AG04449 (cell line): ENCODE measurements at regions not wholly inside any gene's neighbourhood (a gene's known extent, or its start where the extent isn't known, plus 50 kb on each side); places are given as distances from the start of the nearest gene placed in this dataset.

Source experiments
- CTCF ChIA-PET: fragments of 350-600 bp; formaldehyde crosslinking; extraction: SDS; loops from one replicate; lab custom pipeline; 2021; ENCODE audit warnings: antibody characterized with exemption; lab: Yijun Ruan, JAX
- POLR2A ChIA-PET: fragments of 400-600, 350-600 bp; formaldehyde crosslinking; extraction: SDS; loops from one replicate; lab custom pipeline; 2020; ENCODE audit warnings: antibody characterized with exemption, inconsistent platforms; lab: Yijun Ruan, JAX
- DNase-seq: peaks from one replicate; pipeline ENCODE4 v3.0.0-alpha.2; 2010; ENCODE audit warnings: low read depth, low spot score
- H3K4me3 ChIP-seq: 2 replicates; pipeline ENCODE4 v1.5.1; 2011; ENCODE audit warnings: low read depth, mild to moderate bottlenecking, control low read depth, low read length
- TF ChIP-seq, protein P1 (sequence below): IDR thresholded peaks from one replicate; pipeline ENCODE4 v1.5.1; 2011; ENCODE audit warnings: mild to moderate bottlenecking, moderate library complexity, low read length, control low read depth, inconsistent platforms; ENCODE audit not compliant: insufficient read depth; ENCODE audit errors: missing control alignments

DNA sequence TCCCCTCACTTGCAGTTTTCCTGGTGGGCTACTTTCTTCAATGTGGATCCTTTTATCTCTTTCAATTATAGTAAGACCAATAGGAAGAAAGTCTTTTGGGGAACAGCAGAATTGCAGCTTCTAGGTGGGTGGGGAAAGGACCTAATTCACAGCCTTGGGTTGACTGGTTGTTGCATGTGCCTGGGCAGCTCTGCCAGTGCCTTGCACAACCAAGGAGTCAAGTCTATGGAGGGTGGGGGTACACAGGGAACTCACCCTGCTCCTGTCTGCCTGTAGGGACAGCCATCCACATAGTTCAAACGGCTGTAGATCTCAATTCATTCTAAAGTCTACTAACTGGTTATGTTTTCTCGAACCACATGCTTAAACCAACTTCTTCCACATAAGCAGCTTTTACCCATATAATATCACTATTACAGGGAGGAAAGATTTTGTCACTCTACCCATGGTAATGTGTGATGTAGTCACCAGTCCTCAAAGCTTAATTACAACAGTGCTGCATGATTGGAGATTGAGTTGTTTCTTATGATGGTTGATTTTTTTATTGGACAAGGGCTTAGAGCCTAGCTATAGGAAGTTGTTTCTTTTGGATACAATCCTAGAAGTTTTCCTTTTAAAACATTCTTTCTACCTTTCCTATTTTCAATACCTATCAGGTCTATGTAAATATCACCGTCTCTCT, 117.7 kb upstream of the FRMD6 start:
- H3K4me3 ChIP-seq: no peak overlapping the region
- ChIA-PET CTCF (interaction anchor here (1.6 to 4.4 kb wide), 2 partner anchors 119 to 251 kb away, joined by 7 to 24 read pairs; partner anchors contain the start of gene FRMD6), POLR2A (interaction anchor here (0.7 to 1.7 kb wide), 4 partner anchors 12 to 124 kb away, joined by 3 to 16 read pairs (median 5); no protein-coding TSS in a partner anchor)
- TF ChIP-seq, protein P1, sequence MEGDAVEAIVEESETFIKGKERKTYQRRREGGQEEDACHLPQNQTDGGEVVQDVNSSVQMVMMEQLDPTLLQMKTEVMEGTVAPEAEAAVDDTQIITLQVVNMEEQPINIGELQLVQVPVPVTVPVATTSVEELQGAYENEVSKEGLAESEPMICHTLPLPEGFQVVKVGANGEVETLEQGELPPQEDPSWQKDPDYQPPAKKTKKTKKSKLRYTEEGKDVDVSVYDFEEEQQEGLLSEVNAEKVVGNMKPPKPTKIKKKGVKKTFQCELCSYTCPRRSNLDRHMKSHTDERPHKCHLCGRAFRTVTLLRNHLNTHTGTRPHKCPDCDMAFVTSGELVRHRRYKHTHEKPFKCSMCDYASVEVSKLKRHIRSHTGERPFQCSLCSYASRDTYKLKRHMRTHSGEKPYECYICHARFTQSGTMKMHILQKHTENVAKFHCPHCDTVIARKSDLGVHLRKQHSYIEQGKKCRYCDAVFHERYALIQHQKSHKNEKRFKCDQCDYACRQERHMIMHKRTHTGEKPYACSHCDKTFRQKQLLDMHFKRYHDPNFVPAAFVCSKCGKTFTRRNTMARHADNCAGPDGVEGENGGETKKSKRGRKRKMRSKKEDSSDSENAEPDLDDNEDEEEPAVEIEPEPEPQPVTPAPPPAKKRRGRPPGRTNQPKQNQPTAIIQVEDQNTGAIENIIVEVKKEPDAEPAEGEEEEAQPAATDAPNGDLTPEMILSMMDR: no peak
- DNase-seq: no peak

GRCh38 chr14:51534610-51535011, 117.1 kb upstream of the FRMD6 start:
- no peak overlapping the region for H3K4me3 ChIP-seq
- TF ChIP-seq, protein P1: no peak
- no peak for DNase-seq
- CTCF ChIA-PET: interaction anchor here (1.0 to 4.4 kb wide), 3 partner anchors 118 to 251 kb away, joined by 3 to 24 read pairs (median 7); partner anchors contain the start of gene FRMD6
- POLR2A ChIA-PET: no interaction called here

DNA sequence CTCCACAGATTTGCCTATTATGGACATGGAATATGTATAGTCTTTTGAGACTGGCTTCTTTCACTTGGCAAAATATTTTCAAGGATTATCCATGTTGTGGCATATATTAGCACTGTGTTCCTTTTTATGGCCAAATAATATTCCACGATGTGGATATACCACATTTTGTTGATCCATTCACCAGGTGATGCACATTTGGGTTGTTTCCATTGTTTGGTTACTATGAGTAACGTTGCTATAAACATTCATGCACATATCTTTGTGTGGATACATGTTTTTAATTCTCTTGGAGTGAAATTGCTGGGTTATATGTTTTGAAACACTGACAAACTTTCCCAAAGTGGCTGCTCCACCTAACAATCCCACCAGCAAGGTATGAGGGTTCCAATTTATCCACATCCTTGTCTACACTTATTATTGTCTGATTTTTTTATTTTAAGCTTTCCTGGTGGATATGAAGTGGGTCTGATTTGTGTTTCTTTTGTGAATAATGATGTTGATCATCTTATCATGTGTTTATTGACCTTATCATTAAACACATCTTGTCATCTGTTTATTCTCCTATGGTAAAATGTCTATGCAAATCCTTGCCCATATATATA, 116.2 kb upstream of the FRMD6 start:
- POLR2A ChIA-PET: interaction anchor here (0.6 kb wide), 1 partner anchor 15 kb away, joined by 3 read pairs; no protein-coding TSS in a partner anchor
- no peak overlapping the region for H3K4me3 ChIP-seq
- TF ChIP-seq, protein P1: no peak
- DNase-seq: no peak
- CTCF ChIA-PET: interaction anchor here (0.7 to 4.4 kb wide), 4 partner anchors 117 to 252 kb away, joined by 3 to 24 read pairs (median 5); partner anchors contain the start of gene FRMD6

GRCh38 chr14:51538973-51539372, 112.7 kb upstream of the FRMD6 start:
- CTCF ChIA-PET: interaction anchor here (1.0 to 1.2 kb wide), 3 partner anchors 9 to 256 kb away, joined by 4 to 5 read pairs (median 4); no protein-coding TSS in a partner anchor
- POLR2A ChIA-PET: interaction anchor here (1.4 to 2.3 kb wide), 3 partner anchors 15 to 113 kb away, joined by 3 to 9 read pairs (median 7); partner anchors contain the start of gene FRMD6
- no peak for DNase-seq
- TF ChIP-seq, protein P1: no peak
- H3K4me3 ChIP-seq: no peak overlapping the region

GRCh38 chr14:51539571-51540037, 112.1 kb upstream of the FRMD6 start:
- no peak overlapping the region for H3K4me3 ChIP-seq
- POLR2A ChIA-PET: interaction anchor here (1.4 to 2.3 kb wide), 3 partner anchors 14 to 113 kb away, joined by 3 to 9 read pairs (median 7); partner anchors contain the start of gene FRMD6
- CTCF ChIA-PET: interaction anchor here (0.7 to 1.1 kb wide), 3 partner anchors 10 to 256 kb away, joined by 3 to 5 read pairs (median 4); no protein-coding TSS in a partner anchor
- TF ChIP-seq, protein P1: no peak
- DNase-seq: peak; percentile 69

- ChIA-PET POLR2A (interaction anchor here (1.4 to 2.3 kb wide), 2 partner anchors 19 to 112 kb away, joined by 7 to 9 read pairs; partner anchors contain the start of gene FRMD6), CTCF (no interaction called here)
- no peak for DNase-seq
- H3K4me3 ChIP-seq: no peak overlapping the region
- TF ChIP-seq, protein P1: no peak
Measured at GRCh38 chr14:51540364-51540763, 111.3 kb upstream of the FRMD6 start.
